GM12891 (cell line): ENCODE measurements at regions not wholly inside any gene's neighbourhood (a gene's known extent, or its start where the extent isn't known, plus 50 kb on each side); places are given as distances from the start of the nearest gene placed in this dataset.

ENCODE experiments used
- PAX5 ChIP-seq: IDR thresholded peaks from 2 replicates; pipeline ENCODE4 v1.6.1; 2011; ENCODE audit warnings: low read length, moderate library complexity, mild to moderate bottlenecking; ENCODE audit not compliant: insufficient read depth, severe bottlenecking
- POLR2A ChIP-seq: IDR thresholded peaks from 2 replicates; pipeline ENCODE4 v1.6.1; 2011; ENCODE audit warnings: low read depth, low read length, control low read depth
- POLR2AphosphoS5 ChIP-seq: IDR thresholded peaks from 2 replicates; pipeline ENCODE4 v1.6.1; 2011; ENCODE audit warnings: low read depth, low read length, control low read depth
- POU2F2 ChIP-seq: IDR thresholded peaks from 2 replicates; pipeline ENCODE4 v1.6.1; 2011; ENCODE audit warnings: low read depth, mild to moderate bottlenecking, control low read depth, low read length, moderate library complexity
- TAF1 ChIP-seq: IDR thresholded peaks from 2 replicates; pipeline ENCODE4 v1.6.1; 2011; ENCODE audit warnings: low read depth, low read length, control low read depth

DNA sequence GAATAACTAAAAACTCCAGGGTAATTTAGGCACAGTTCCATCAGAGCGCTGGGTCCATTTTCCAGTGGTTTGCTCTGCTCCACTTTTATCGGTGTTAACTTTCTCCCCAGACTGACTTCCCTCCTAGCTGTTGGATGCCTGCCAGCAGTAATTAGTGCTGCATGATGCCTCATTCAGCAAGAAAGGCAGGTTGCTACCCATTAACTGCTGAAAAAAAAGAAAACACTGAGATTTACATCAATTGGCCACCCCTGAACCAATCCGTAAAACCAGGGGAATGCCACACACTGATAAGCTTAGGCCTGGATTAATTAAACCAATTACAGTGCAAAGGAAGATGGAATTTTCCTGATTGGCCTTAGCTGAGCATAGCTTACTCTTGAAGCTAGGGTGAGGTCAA is 182.4 kb upstream of the CXXC4 start:
- no peak for TF ChIP-seq POLR2AphosphoS5
- no peak for TF ChIP-seq TAF1
- TF ChIP-seq POLR2A = no peak
- TF ChIP-seq PAX5 = no peak
- no peak for TF ChIP-seq POU2F2
